Brain pericyte (primary cell): ENCODE measurements at regions not wholly inside any gene's neighbourhood (a gene's known extent, or its start where the extent isn't known, plus 50 kb on each side); places are given as distances from the start of the nearest gene placed in this dataset.
A peak's percentile ranks its signal among the peaks of the same experiment; 100 is the strongest.
"Not testable (repeated sequence)": the region's sequence is repeated elsewhere in the genome, so short reads cannot be mapped to it uniquely, and the experiment has no call there.

Source experiments
- DNase-seq: peaks from one replicate; pipeline ENCODE4 v3.0.0-alpha.2; 2012; ENCODE audit warnings: low read depth, low spot score

- DNase-seq = no peak
These were observed 142.4 kb downstream of the FCRL5 start for GRCh38 chr1:157409927-157410326.

GRCh38 chr1:157407917-157408525 is 144.3 kb downstream of the FCRL5 start:
- DNase-seq = no peak

GRCh38 chr1:157407367-157407766 is 144.9 kb downstream of the FCRL5 start:
- no peak for DNase-seq

- DNase-seq = no peak
These were observed 146.7 kb downstream of the FCRL5 start for GRCh38 chr1:157405662-157406061.

- no peak for DNase-seq
These were observed 147.7 kb downstream of the FCRL5 start for GRCh38 chr1:157404614-157405013.

GRCh38 chr1:157404063-157404501 is 148.2 kb downstream of the FCRL5 start:
- no peak for DNase-seq

- no peak for DNase-seq
These were observed 148.7 kb downstream of the FCRL5 start for GRCh38 chr1:157403608-157404007.

GRCh38 chr1:157403203-157403602 is 149.1 kb downstream of the FCRL5 start:
- DNase-seq = peak; percentile 10

- no peak for DNase-seq
These were observed 151.5 kb downstream of the FCRL5 start for GRCh38 chr1:157400766-157401165.

- no peak for DNase-seq
These were observed 152.3 kb downstream of the FCRL5 start for GRCh38 chr1:157399984-157400382.

GRCh38 chr1:157399343-157399983 is 152.9 kb downstream of the FCRL5 start:
- DNase-seq = no peak

GRCh38 chr1:157390651-157391050 is 161.7 kb downstream of the FCRL5 start:
- no peak for DNase-seq

GRCh38 chr1:157388057-157388456 is 164.3 kb downstream of the FCRL5 start:
- no peak for DNase-seq

GRCh38 chr1:157384258-157384657 is 168.1 kb downstream of the FCRL5 start:
- no peak for DNase-seq

- no peak for DNase-seq
These were observed 170.0 kb downstream of the FCRL5 start for GRCh38 chr1:157382351-157382750.

- DNase-seq = no peak
These were observed 171.8 kb downstream of the FCRL5 start for GRCh38 chr1:157380523-157380922.

- DNase-seq = not testable (repeated sequence)
These were observed 175.0 kb downstream of the FCRL5 start for GRCh38 chr1:157377280-157377713.

- DNase-seq = no peak
These were observed 175.6 kb downstream of the FCRL5 start for GRCh38 chr1:157376681-157377080.

GRCh38 chr1:157372311-157372710 is 180.0 kb downstream of the FCRL5 start:
- DNase-seq = not testable (repeated sequence)

GRCh38 chr1:157371826-157372225 is 180.5 kb downstream of the FCRL5 start:
- no peak for DNase-seq

GRCh38 chr1:157371221-157371620 is 181.1 kb downstream of the FCRL5 start:
- no peak for DNase-seq

- no peak for DNase-seq
These were observed 181.6 kb downstream of the FCRL5 start for GRCh38 chr1:157370698-157371097.

- peak; percentile 8 for DNase-seq
These were observed 182.3 kb downstream of the FCRL5 start for GRCh38 chr1:157369808-157370521.
